EH (cell line): ENCODE measurements at regions not wholly inside any gene's neighbourhood (a gene's known extent, or its start where the extent isn't known, plus 50 kb on each side); places are given as distances from the start of the nearest gene placed in this dataset.
"Not testable (repeated sequence)": the region's sequence is repeated elsewhere in the genome, so short reads cannot be mapped to it uniquely, and the experiment has no call there.

Experiments
- DNase-seq: peaks from one replicate; pipeline ENCODE4 v3.0.0-alpha.2; 2015; ENCODE audit warnings: low read depth

DNA sequence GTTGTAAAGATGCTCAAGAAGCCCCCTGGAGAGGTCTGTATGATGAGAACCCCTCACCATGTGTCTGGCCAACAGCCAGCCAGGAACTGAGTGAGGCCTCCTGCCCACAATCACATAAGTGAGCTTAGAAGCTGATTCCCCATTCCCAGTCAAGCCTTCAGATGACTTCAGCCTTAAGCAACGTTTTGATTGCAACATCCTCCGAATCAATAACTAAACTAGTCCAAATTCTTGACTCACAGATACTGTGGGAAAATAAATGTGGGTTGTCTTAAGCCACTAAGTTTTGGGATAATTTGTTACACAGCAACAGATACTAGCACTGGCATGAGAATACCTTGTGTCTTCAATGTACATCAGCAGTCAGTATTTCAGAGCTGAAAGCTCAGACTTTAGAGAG, 54.5 kb upstream of the HS3ST4 start:
- no peak for DNase-seq

DNA sequence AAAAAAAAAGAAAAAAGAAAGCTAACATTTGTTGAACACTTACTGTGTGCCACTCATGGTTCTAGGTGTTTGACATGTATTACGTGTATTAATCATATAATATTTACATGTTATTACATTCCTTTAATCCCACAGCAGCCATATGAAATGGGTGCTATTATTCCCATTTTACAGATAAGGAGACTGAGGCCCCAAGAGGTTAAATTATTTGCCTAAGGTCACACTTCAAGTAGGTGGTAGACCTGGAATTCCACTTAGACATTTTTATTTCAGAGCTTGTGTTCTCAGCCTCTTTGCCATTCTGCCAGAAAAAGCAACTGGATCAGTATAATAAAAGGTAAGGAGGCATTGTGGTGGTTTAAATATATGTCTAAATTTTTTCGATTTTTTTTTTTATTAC, 55.1 kb upstream of the HS3ST4 start:
- DNase-seq = no peak

DNA sequence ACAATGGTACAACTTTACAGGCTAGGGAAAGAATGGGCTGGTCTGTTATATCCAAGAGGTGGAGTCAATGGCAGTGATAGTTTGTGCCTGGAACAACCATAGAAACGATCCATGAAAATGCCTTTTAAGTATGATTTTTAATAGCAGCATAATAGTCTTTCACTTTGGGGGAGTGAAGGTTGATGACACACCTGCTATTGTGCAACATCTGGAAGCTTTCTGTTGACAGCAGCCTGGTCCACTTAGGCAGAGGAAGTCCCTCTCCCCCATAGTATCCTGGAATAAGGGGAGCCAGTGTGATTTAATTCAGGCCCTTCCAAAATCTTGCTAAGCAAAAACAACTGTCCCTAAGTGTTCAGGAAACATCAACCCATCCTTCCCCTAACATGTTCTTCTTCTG, 56.3 kb upstream of the HS3ST4 start:
- DNase-seq = no peak

GRCh38 chr16:25633549-25633948, 58.2 kb upstream of the HS3ST4 start:
- no peak for DNase-seq

DNA sequence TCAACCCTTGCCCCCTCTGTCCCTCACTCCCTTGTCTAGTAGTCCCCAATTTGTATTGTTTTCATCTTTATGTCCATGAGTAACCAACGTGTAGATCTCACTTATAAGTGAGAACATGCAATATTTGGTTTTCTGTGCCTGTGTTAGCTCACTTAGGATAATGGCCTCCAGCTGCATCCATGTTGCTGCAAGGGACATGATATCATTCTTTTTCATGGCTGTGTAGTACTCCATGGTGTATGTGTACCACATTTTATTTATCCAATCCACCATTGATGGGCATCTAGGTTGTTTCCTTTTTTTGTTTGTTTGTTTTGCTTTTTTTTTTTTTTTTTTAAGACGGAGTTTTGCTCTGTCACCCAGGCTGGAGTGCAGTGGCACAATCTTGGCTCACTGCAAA, 63.0 kb upstream of the HS3ST4 start:
- no peak for DNase-seq

- no peak for DNase-seq
Observed at GRCh38 chr16:25627641-25628040, 64.1 kb upstream of the HS3ST4 start.

DNA sequence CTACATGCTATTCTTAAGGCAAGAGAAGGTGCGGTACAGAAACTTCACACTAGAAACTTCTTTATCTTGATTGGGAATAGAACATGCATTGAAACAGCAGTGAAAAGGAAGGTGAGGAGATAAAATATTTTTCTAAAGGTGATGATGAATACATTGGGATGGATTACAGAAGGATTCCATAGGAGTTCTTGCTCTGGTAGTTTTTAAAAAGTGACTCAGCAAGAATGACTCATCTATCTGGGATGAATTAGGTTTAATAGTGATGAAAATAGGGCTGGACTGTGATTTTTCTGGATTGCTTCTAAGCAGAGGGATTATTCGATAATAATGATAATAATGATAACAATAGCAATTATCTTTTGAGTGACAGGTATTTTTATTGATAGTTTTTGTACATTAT, 65.6 kb upstream of the HS3ST4 start:
- no peak for DNase-seq

- DNase-seq = no peak
Observed at GRCh38 chr16:25625620-25626019, 66.1 kb upstream of the HS3ST4 start.

DNA sequence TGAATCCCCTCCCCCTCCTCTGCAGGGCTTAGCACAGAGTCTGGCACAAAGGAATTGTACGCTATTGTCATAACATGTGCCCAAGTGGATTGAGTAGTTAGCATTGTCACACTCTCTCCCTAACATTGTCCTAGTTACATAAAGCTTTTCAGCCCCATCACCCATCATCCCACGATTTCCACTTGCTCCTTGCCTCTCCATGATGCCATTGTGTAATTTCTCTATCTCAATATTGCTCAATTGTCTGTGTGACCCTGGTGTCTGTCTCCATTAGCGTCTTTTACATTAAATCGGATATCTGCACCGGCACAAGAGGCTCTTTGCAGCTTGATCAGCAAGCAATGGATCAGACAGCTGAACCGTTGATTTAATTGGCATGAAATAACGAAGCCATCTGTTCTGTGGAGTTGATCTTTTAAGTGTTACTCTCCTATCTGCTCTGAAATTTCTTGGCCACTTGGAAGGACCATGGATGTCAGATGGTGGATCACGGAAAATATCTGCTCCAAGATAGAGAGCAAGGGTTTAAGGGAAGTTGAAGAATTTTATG, 77.0 kb upstream of the HS3ST4 start:
- no peak for DNase-seq

GRCh38 chr16:25613931-25614330, 77.8 kb upstream of the HS3ST4 start:
- DNase-seq = no peak

- DNase-seq = no peak
Observed at GRCh38 chr16:25608002-25608401, 83.8 kb upstream of the HS3ST4 start.

DNA sequence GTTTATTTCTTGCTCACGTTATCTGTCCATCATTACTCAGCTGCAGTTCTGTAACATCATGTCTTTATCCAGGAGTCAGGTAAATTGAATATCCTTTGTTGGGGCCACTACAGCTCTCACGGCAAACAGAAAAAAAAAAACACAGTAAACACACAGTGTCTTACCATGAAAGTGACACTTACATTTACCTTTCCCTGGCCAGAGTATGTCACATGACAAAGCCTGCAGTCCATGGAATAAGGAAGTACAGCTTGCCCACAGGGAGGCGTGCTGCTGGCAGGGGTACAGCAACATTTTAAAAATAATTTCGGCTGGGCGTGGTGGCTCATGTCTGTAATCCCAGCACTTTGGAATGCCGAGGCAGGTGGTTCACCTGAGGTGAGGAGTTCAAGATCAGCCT, 85.7 kb upstream of the HS3ST4 start:
- no peak for DNase-seq

GRCh38 chr16:25605381-25605780, 86.4 kb upstream of the HS3ST4 start:
- DNase-seq = no peak

DNA sequence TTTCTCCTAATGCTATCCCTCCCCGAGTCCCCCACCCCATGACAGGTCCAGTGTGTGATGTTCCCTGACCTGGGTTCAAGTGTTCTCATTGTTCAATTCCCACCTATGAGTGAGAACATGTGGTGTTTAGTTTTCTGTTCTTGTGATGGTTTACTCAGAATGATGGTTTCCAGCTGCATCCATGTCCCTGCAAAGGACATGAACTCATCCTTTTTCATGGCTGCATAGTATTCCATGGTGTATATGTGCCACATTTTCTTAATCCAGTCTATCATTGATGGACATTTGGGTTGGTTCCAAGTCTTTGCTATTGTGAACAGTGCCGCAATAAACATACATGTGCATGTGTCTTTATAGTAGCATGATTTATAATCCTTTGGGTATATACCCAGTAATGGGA, 90.5 kb upstream of the HS3ST4 start:
- DNase-seq = not testable (repeated sequence)

- no peak for DNase-seq
Observed at GRCh38 chr16:25596194-25596593, 95.6 kb upstream of the HS3ST4 start.

- DNase-seq = no peak
Observed at GRCh38 chr16:25593260-25593659, 98.5 kb upstream of the HS3ST4 start.

GRCh38 chr16:25587783-25588182, 104.0 kb upstream of the HS3ST4 start:
- DNase-seq = no peak

GRCh38 chr16:25586826-25587225, 104.9 kb upstream of the HS3ST4 start:
- DNase-seq = no peak

DNA sequence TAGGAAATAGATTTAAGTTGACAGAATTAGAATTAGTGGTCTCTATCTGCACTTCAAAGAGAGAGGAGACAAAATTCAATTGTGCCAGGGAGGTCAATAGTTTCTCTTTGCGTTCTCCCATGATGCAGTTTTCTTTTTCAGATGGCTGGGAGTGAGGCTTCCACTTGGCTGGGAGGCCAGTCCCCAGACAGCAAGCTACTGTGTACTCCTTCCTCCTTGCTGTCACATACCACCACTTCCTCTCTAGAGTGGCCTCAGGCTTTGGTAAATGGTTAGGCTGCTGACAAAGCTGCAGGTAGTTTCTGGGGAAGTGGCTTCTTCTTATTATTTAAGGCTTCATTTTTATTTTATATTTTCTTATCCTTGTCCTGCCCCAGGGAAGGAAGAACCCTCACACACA, 106.2 kb upstream of the HS3ST4 start:
- DNase-seq = no peak

- no peak for DNase-seq
Observed at GRCh38 chr16:25580041-25580440, 111.7 kb upstream of the HS3ST4 start.

DNA sequence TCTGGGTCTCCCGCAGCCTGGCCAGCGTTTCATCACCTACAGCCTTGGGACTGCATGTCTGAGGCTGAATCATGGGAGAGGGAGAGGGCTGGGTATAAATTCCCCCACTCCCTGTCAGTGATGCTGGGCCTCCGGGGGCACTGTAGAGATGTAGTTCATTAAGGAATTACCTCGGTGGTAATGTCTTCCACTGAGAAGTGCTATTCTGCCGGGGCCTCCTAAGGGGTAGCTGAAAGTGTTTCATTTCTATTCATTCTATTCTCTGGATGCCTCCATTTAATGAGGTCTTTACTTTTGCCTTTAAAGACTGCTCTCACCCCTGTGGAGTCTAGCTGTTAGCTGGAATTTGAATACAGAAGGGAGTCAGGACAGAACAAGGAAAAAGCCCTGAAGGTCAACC, 116.4 kb upstream of the HS3ST4 start:
- DNase-seq = no peak

DNA sequence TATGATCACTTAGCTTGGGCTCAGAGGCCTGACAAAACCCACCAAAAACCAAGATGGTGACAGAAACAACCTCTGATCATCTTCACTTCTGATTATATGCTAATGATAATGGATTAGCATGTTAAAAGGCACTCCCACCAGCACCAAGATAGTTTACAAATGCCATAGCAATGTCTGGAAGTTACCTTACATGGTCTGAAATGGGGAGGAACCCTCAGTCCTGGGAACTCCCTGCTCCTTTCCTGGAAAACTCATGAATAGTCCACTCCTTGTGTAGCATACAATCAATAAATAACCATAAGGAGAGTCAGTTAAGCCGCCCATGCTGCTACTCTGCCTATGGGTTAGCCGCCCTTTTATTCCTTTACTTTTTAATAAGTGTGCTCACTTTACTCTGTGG, 120.0 kb upstream of the HS3ST4 start:
- DNase-seq = no peak

DNA sequence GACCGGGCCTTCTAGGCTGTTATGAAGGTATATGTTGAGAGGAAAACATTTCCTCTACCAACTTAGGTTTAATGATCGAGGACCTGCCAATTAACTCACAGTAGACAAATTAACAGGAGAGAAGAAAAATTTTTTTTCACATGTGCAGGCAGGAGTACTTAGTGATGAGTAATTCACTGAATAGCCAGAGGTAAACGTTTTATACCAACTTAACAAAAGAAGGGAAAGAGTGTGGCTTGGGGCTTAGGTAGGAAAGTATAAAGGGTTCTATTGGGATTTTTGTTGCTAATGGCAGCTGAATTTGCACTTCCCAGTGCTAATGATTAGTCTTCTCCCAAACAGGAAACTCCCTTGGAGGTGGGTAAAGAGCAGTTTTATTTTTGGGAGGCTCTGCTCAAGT, 121.6 kb upstream of the HS3ST4 start:
- DNase-seq = no peak

- no peak for DNase-seq
Observed at GRCh38 chr16:25568991-25569390, 122.8 kb upstream of the HS3ST4 start.

- no peak for DNase-seq
Observed at GRCh38 chr16:25566183-25566582, 125.6 kb upstream of the HS3ST4 start.
